GM04503 (cell line): ENCODE measurements at regions not wholly inside any gene's neighbourhood (a gene's known extent, or its start where the extent isn't known, plus 50 kb on each side); places are given as distances from the start of the nearest gene placed in this dataset.
A peak's percentile ranks its signal among the peaks of the same experiment; 100 is the strongest.
"Not testable (repeated sequence)": the region's sequence is repeated elsewhere in the genome, so short reads cannot be mapped to it uniquely, and the experiment has no call there.

Experiments
- DNase-seq: peaks from one replicate; pipeline ENCODE4 v3.0.0-alpha.2; 2012; ENCODE audit warnings: low read depth

- no peak for DNase-seq
Measured at GRCh38 chr10:117601716-117602115, 59.2 kb downstream of the EMX2 start.

GRCh38 chr10:117603081-117603480 is 60.5 kb downstream of the EMX2 start:
- no peak for DNase-seq

GRCh38 chr10:117603726-117604125 is 61.2 kb downstream of the EMX2 start:
- no peak for DNase-seq

- peak; percentile 96 for DNase-seq
Measured at GRCh38 chr10:117609095-117609795, 66.7 kb downstream of the EMX2 start.

- DNase-seq = no peak
Measured at GRCh38 chr10:117609796-117610170, 67.2 kb downstream of the EMX2 start.

- no peak for DNase-seq
Measured at GRCh38 chr10:117610321-117610720, 67.8 kb downstream of the EMX2 start.

- no peak for DNase-seq
Measured at GRCh38 chr10:117612113-117612512, 69.6 kb downstream of the EMX2 start.

GRCh38 chr10:117615649-117616048 is 73.1 kb downstream of the EMX2 start:
- DNase-seq = no peak

GRCh38 chr10:117616179-117616578 is 73.6 kb downstream of the EMX2 start:
- DNase-seq = no peak

- no peak for DNase-seq
Measured at GRCh38 chr10:117617086-117617485, 74.5 kb downstream of the EMX2 start.

GRCh38 chr10:117617659-117618058 is 75.1 kb downstream of the EMX2 start:
- DNase-seq = no peak

- DNase-seq = no peak
Measured at GRCh38 chr10:117619223-117619622, 76.7 kb downstream of the EMX2 start.

GRCh38 chr10:117619707-117620405 is 77.3 kb downstream of the EMX2 start:
- peak; percentile 13 for DNase-seq

GRCh38 chr10:117621196-117621595 is 78.7 kb downstream of the EMX2 start:
- DNase-seq = no peak

GRCh38 chr10:117621795-117622420 is 79.4 kb downstream of the EMX2 start:
- no peak for DNase-seq

GRCh38 chr10:117622471-117623184 is 80.1 kb downstream of the EMX2 start:
- DNase-seq = no peak

GRCh38 chr10:117626228-117626627 is 83.7 kb downstream of the EMX2 start:
- no peak for DNase-seq

- no peak for DNase-seq
Measured at GRCh38 chr10:117627561-117627960, 85.0 kb downstream of the EMX2 start.

GRCh38 chr10:117629717-117630116 is 87.2 kb downstream of the EMX2 start:
- DNase-seq = not testable (repeated sequence)

- DNase-seq = no peak
Measured at GRCh38 chr10:117631276-117632145, 89.0 kb downstream of the EMX2 start.

- DNase-seq = no peak
Measured at GRCh38 chr10:117632406-117632805, 89.9 kb downstream of the EMX2 start.

GRCh38 chr10:117635826-117636225 is 93.3 kb downstream of the EMX2 start:
- no peak for DNase-seq
